NCI-H345 treated with DMSO at 0.1 percent for 48 hours (cell line): ENCODE measurements at regions not wholly inside any gene's neighbourhood (a gene's known extent, or its start where the extent isn't known, plus 50 kb on each side); places are given as distances from the start of the nearest gene placed in this dataset.

Experiments
- DNase-seq: peaks from one replicate; lab custom pipeline; 2025; ENCODE audit not compliant: unreplicated experiment; lab: John Stamatoyannopoulos, UW

- no peak for DNase-seq
Measured at GRCh38 chr10:16341637-16342036, 95.2 kb upstream of the PTER start.

GRCh38 chr10:16348891-16349290 lies 87.9 kb upstream of the PTER start:
- no peak for DNase-seq

GRCh38 chr10:16352146-16352545 lies 84.7 kb upstream of the PTER start:
- no peak for DNase-seq

DNA sequence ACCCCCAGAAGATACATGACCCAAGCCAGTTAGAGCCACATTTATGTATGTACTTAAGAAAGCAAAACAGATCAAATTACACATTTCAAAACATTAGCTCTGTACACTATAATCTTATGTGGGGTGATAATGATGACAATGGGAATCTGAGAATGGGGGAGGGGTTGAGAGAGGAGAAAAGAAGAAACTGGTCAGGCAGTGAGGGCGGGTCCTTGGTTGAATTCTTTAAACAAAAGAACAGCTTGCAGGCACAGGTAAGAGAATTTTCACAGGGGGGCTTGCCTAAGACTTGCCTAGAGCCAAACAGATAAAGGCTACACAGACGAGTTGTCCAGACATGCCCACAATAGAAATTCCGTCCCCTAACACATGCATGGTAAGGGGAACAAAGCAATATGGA lies 76.8 kb upstream of the PTER start:
- no peak for DNase-seq

DNA sequence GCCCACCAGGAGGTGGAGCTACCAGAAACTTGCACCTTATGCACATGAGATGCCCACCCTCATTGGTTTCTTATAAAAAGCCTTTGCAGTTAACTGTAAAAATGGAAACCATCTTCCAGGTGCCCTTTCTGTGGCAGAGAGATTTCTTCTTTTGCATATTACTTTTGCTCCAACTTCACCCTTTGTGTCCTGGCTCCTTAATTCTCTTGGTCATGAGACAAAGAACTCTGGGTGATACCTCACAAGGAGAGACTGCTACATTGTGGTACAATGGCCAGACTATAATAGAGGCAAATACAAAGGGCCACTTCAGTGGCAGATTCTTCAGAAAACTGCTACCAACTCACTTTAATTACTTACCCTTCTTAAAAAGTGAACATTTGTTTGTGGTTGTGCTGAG lies 76.4 kb upstream of the PTER start:
- DNase-seq, result no peak

- DNase-seq, result no peak
Measured at GRCh38 chr10:16361086-16361485, 75.7 kb upstream of the PTER start.

DNA sequence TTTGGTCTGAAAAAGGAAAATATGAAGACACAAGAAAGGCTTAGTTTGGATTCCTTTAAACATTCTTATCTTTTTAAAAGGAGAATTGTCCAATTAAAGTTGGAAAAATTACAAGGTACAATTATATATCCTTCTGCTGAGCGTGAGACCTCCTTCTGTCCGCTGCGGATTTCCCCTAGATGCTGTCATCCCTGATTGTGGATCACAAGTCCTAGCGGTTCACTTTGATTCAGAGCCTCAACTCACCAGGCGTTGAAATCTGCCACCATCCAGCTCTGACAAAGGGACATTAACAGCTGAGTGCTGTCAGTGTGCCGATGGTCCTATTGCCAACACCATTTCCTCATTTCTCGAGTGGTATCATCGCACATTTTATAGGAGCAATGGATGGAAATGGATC lies 73.1 kb upstream of the PTER start:
- no peak for DNase-seq

DNA sequence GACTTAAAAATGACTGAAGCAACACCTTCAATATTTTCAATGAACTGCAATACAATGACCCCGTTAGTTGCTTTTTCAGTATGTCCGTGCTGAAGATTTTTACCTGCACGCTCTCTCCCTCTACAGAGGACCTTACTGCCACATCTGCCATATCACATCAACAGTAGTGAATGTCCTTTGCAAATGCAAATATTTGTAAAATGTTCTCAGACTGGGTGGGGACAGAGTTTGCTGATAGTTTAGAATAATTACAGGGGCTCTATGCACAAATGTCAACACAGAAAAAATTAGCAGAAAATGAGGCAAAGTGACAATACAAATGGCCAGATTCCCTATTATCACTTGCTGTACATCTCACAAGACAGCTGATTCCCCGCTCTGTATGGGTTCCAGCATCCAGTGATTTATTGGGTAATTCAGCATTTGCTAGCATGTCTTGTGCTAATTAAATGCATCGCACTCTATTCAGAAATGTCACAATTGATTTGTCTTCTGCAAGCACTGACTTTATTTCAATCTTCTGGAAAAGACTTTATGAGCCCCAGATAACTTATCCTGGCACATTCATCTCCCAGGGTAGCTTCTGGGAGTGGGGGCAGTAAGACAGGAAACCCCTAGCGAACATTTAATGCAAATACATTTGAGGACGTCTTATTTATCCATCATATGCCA lies 69.1 kb upstream of the PTER start:
- DNase-seq, result no peak

GRCh38 chr10:16381083-16381482 lies 55.7 kb upstream of the PTER start:
- no peak for DNase-seq

- DNase-seq, result no peak
Measured at GRCh38 chr10:16384021-16384420, 52.8 kb upstream of the PTER start.

DNA sequence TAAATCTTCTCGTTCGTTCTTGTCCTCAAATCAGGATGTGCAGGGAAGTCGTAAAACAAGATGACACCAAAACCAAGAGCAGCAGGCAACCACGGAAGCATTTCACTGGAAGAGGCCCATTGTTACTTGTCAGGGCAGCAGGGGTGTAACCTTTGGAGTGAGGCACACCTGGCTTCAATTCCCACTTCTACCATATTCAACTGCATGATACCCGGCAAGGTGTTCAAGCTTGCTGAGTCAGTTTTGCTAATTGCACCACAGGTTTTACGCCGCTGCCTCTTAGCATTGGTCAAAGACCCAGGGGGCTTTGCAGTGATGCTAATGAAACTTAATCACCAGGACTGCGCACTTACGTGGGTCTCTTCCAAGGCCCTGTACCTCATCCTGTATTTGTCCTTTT lies 50.0 kb upstream of the PTER start:
- DNase-seq, result no peak
